ENCODE measurements at regions not wholly inside any gene's neighbourhood (a gene's known extent, or its start where the extent isn't known, plus 50 kb on each side); places are given as distances from the start of the nearest gene placed in this dataset.

DNA sequence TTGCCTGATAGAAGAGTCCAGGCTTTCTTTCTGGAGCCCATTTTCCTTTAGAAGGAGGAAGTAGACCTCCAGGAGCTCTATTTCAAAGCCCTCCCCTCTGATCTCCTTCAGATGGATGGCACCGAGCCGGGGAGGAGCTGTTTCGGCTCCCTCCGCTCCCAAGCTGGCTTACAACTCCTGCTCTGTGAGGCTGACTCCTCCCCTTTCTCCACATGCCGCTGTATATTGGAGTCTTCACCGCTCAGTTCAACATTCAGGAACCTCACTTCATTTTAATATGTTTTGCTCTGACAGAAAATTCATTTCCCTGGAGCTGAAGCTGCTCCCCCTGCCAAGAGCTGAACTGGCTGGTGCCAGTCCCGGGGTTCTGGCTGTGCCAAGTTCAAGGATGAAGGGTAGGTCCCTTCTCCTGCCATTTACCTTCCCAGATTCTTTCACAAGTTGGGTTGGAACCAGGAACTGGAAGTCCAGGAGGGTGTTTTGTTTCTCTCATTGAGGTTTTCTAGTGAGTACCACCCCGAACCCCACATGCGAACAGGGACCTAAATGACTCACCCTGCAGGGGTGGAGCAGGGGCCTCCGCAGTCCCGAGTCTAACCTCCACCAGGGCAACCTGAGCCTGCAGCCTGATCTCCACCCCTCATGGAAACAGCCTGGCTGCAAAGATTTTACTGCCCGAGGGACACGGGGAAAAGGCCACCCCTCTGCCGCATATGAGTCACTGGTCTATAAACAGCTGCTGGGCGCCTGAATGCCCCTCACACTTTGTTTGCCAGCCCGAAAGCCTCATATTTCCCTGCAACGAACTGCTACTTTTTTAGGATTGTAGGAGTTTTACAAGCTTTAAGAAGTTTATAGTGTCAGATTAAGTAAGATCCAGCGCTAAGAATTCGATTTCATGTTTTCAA lies 68.6 kb upstream of the FOXA2 start:
- ATAC-seq = no peak
- intact Hi-C loops (cut with micrococcal nuclease) = no loop called here

DNA sequence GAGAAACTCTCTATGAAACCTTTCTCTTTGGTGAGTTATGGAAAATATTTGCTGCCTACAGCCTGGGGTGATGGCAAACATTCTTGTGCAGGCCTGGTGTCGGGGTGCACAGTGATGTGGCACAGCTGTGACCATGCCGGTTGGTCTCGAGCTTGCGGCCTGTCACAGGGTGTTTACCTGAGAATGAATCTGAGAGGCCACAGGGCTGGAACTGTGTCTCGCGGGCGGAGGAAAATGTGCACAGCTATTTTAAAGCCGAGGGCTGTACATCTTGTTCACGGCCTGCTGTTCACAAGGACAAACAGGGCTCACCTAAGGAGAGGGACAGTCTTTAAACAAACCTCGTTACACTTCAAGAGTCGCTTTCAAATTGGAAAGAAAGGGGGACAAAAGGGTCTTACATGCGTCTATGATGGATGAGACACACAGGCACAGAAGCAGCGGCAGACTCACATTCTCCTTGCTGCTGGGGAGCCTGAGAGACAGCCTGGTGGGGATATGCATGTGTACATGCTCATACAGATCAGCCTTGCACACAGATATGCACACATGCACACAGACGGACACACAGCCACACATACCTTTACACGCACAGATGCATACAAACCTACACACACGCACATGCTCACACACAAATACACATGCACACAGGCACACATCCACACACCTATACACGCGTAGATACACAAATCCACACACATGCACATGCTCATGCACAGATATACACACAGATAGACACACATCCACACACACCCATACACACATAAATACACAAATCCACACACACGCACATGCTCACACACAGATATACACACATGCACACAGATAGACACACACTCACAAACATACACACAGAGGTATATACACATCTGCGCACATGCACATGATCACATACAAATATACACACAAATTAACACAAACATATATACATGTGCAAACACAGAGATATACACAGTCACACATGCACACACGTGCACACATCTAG lies 69.6 kb upstream of the FOXA2 start:
- no peak for ATAC-seq
- no peak for DNase-seq
- intact Hi-C loops (cut with micrococcal nuclease) = no loop called here

More for the DNA sequence above, 68.6 kb upstream of the FOXA2 start:
- DNase-seq = no peak

DNA sequence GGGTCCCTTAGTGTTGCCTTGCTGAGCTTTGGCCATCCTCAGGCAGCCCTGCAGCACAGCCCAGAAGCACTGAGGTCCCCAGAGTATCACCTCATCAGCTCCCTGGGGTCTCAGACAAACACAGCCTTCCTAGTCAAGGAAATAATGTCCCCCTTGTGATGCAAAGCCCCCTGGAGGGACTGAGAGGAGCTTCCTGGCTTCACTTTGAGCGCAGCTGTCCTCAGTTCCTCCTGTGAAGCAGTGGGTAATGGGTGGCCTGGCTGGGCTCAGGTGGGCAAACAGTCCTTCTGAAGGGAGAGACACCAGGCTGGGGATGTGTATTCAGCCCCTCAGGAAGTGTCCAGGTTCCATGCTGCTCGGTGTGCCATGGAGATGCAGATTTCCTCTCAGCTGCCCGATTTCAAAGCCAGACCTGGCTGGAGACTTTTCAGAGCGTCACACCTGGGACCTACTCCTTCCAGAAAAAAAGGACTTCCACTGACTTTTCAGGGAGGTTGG lies 79.2 kb upstream of the FOXA2 start:
- ATAC-seq = no peak

DNA sequence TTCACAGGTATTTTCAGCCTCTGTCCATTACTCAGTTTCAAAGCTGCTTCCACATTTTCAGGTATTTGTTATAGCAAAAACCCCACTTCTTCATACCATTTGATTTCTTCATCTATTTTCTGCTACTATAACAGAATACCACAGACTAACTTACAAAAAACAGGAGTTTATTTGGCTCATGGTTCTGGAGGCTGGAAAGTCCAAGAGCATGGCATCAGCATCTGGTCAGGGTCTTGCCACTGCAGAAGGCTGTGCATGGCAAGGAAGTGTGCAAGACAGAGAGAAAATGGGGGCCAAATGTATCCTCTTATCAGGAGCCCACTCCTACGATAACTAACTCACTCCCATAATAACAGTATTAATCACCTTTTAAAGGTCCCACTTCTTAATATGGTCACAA lies 82.8 kb upstream of the FOXA2 start:
- intact Hi-C loops (cut with micrococcal nuclease) = no loop called here
- ATAC-seq (no peak), DNase-seq (no peak)

More for the DNA sequence above, 79.2 kb upstream of the FOXA2 start:
- DNase-seq = no peak
- intact Hi-C loops (cut with micrococcal nuclease) = no loop called here

GRCh38 chr20:22672191-22672590 lies 87.8 kb upstream of the FOXA2 start:
- ATAC-seq (no peak), DNase-seq (no peak)
- intact Hi-C loops (cut with micrococcal nuclease) = no loop called here

DNA sequence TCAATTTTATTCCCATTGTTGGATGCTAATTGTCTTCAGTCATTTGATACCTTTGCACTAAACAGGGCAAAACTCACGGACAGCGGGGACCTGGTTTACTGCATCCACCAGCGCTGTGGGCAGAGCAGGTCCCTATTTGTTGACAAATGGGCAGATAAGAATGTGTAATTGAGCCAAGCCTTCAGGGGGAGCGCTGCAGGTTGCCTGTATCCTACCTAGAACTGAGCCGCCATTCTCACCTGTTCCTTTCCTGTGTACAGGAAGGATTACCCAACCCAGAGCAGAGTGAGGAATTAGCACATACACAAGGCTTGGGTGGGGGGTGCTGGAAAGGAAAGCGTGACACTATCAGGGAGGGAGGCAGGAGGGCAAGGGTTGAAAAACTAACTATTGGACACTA lies 89.1 kb upstream of the FOXA2 start:
- DNase-seq (no peak), ATAC-seq (no peak)
- intact Hi-C loops (cut with micrococcal nuclease) = no loop called here

- ATAC-seq = no peak
- no peak for DNase-seq
- intact Hi-C loops (cut with micrococcal nuclease) = no loop called here
These were observed 91.0 kb upstream of the FOXA2 start for GRCh38 chr20:22675341-22675740.

DNA sequence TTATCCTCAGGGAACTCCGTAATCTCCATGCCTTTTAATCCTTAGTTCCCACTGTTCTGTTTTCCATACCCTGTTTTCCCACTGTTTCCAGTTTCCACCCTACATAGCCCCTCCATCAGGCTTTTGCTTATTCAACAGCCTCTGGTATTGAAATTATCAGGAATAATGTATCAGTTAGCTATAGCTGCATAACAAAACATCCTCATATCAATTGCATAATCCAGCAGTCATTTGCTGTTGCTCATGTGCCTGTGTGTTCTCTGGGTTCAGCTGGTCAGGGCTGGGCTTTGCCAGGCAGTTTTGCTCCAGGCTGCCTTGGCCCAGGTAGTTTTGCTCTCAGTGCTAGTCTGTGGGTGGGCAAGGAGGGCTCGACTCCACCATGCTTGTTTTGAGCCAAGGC lies 94.3 kb upstream of the FOXA2 start:
- intact Hi-C loops (cut with micrococcal nuclease) = no loop called here
- DNase-seq (no peak), ATAC-seq (no peak)

DNA sequence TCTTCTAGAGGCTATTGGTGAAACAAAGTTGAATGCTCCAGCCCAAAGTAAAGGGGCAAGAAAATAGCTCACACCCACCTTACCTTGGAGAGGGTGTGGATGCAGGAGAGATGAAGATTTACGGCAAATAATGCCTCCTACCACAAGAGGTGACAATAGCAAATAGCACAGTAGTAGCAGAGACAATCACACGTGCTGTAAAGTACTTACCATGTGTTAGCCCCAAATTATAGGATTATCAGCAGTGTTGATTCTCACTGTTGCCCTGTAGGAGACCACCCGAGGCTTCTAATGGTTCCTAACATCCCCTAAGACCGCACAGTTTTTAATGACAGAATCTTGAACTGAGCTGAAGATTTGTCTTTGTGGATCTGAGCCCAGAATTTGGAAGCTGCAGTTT lies 94.8 kb upstream of the FOXA2 start:
- ATAC-seq = no peak
- intact Hi-C loops (cut with micrococcal nuclease) = no loop called here
- no peak for DNase-seq

DNA sequence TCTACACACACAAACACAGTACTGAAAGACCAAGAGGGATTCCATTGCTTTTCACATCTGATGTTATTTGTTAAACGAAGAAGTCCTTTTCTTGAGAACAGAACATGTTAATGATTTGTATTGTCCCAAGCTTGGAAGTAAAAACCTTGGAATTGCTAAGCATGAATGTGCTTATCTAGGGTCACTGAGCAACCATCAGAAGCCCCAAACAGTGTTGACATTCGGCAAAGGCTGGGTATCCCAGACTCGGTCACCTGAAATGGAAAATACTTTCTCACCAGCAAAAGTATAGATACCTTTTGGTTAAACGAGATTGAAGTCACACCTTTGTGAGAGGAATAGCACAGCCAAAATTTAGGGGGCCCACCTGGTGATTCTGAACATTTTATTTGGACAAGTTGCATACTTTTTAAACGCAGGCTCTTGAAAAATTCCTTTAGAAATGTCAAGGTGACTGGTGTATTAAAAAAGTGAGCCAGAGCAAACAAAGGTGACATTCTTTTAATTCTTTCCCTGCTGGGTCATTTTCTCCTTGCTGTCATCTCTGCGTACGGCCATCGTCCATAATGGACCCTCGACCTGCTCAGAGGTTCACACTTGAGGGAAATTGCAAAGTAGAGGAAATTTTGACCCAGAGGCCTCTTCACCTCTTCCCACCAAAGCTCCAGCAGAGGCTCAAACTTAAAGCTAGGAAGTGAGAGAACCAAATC lies 95.8 kb upstream of the FOXA2 start:
- intact Hi-C loops (cut with micrococcal nuclease) = no loop called here
- ATAC-seq = no peak
- no peak for DNase-seq

DNA sequence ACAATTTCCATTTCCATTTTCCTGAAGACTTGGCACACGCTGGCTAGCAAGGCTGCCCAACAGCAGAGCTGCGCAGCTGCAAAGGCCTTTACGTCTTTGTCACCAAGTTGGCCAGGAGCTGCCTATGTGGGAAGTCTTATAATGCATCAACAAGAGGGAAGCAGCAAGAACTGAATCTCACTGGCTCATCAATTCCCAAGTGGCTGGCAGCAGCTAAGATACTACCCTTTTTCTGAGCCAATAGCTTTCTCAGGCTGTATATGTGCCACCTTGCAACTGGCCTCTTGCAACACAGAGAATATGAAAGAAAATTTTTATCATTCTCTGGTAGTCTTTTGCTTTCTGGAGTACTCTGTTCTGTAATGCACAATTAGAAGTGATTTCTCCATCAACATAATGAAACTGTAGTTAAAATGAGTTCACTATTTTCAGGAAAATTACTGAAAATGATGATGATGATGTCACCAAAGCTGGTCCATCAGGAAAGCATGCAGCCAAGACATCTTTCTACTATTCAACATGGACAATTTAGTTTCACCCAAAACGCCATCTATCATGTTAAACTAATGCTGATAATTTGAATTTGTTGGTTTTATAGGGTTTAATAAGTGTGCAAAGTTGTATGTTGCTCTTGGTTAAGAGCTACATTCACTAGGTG lies 97.3 kb upstream of the FOXA2 start:
- no peak for ATAC-seq
- intact Hi-C loops (cut with micrococcal nuclease) = loop anchor here (2.0 kb wide), 1 partner anchor 343 kb away; no protein-coding TSS in a partner anchor
- no peak for DNase-seq

DNA sequence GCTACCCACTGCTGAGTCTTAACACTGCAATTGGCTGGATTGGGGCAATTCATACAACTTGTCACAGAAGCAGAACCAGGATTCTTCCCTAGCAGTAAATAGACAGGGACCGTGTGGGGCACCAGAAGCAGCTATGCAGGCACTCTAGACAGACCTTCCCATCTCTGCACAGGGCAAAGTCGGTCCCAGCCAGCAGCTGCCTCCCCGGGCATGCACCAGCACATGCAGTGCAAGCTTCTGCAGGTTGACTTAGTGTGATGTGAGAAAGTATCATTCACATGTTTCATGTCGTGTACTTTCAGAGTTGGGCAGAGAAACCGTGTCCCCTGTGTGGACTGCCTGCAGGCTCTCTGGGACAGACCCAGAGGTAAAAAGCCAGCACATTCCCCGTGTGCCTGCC lies 98.0 kb upstream of the FOXA2 start:
- no peak for ATAC-seq
- intact Hi-C loops (cut with micrococcal nuclease) = loop anchor here (2.0 kb wide), 1 partner anchor 344 kb away; no protein-coding TSS in a partner anchor
- no peak for DNase-seq

- DNase-seq (peak; percentile 53), ATAC-seq (peak; percentile 88)
- intact Hi-C loops (cut with micrococcal nuclease) = no loop called here
These were observed 99.8 kb upstream of the FOXA2 start for GRCh38 chr20:22684072-22684762.

GRCh38 chr20:22684763-22685443 lies 100.5 kb upstream of the FOXA2 start:
- intact Hi-C loops (cut with micrococcal nuclease) = no loop called here
- DNase-seq (no peak), ATAC-seq (no peak)

- DNase-seq (peak; percentile 67), ATAC-seq (peak; percentile 71)
- intact Hi-C loops (cut with micrococcal nuclease) = no loop called here
These were observed 101.7 kb upstream of the FOXA2 start for GRCh38 chr20:22686097-22686496.

- intact Hi-C loops (cut with micrococcal nuclease) = no loop called here
- DNase-seq (no peak), ATAC-seq (no peak)
These were observed 103.4 kb upstream of the FOXA2 start for GRCh38 chr20:22687676-22688349.

GRCh38 chr20:22688485-22688884 lies 104.1 kb upstream of the FOXA2 start:
- DNase-seq = no peak
- intact Hi-C loops (cut with micrococcal nuclease) = no loop called here
- no peak for ATAC-seq
